GM12878 (cell line): ENCODE measurements at regions not wholly inside any gene's neighbourhood (a gene's known extent, or its start where the extent isn't known, plus 50 kb on each side); places are given as distances from the start of the nearest gene placed in this dataset.
A peak's percentile ranks its signal among the peaks of the same experiment; 100 is the strongest.

Source experiments
- ATF2 ChIP-seq: IDR thresholded peaks from 2 replicates; pipeline ENCODE4 v1.6.1; 2012; ENCODE audit warnings: low read length, inconsistent platforms
- BRCA1 ChIP-seq: IDR thresholded peaks from 2 replicates; pipeline ENCODE4 v1.6.1; 2011; ENCODE audit warnings: low read depth, low read length, improper control_type of control experiment
- CBX3 ChIP-seq: fragments of 200-600 bp; sonication (generic); IDR thresholded peaks from 2 replicates; pipeline ENCODE4 v1.6.1; 2016; ENCODE audit warnings: low read depth, borderline replicate concordance
- CBX5 ChIP-seq: sonication (generic); IDR thresholded peaks from 2 replicates; pipeline ENCODE4 v1.6.1; 2016; ENCODE audit warnings: low read depth, moderate library complexity, mild to moderate bottlenecking, inconsistent platforms
- CHD4 ChIP-seq: fragments of 200-600 bp; sonication (generic); IDR thresholded peaks from 2 replicates; pipeline ENCODE4 v1.6.1; 2016; ENCODE audit warnings: mild to moderate bottlenecking
- CREB1 ChIP-seq: IDR thresholded peaks from 2 replicates; pipeline ENCODE4 v1.6.1; 2012; ENCODE audit warnings: low read depth, mild to moderate bottlenecking, inconsistent platforms
- E4F1 ChIP-seq: fragments of 450-650 bp; IDR thresholded peaks from 2 replicates; pipeline ENCODE4 v1.6.1; 2018; ENCODE audit warnings: borderline replicate concordance, mild to moderate bottlenecking; ENCODE audit not compliant: partially characterized antibody
- GATAD2B ChIP-seq: fragments of 450-650 bp; conservative IDR thresholded peaks from 2 replicates; pipeline ENCODE4 v1.6.1; 2017; ENCODE audit warnings: low read depth, mild to moderate bottlenecking, moderate library complexity
- HSF1 ChIP-seq: fragments of 150-350 bp; IDR thresholded peaks from 2 replicates; pipeline ENCODE4 v1.6.1; 2014; ENCODE audit warnings: mild to moderate bottlenecking, low read depth, low read length
- IKZF2 ChIP-seq, 2 experiments: fragments of 450-650 bp; IDR thresholded peaks; 2 replicates each; pipeline ENCODE4 v1.6.1; 2017; ENCODE audit warnings: mild to moderate bottlenecking in 2 of 2, moderate library complexity in 2 of 2
- MAX ChIP-seq: IDR thresholded peaks from 2 replicates; pipeline ENCODE4 v1.6.1; 2012; ENCODE audit warnings: low read depth, low read length, improper control_type of control experiment
- MEF2B ChIP-seq: fragments of 450-650 bp; IDR thresholded peaks from 2 replicates; pipeline ENCODE4 v1.6.1; 2018; ENCODE audit warnings: mild to moderate bottlenecking, moderate library complexity; ENCODE audit not compliant: partially characterized antibody, poor library complexity, severe bottlenecking
- MTA3 ChIP-seq: IDR thresholded peaks from 2 replicates; pipeline ENCODE4 v1.6.1; 2012; ENCODE audit warnings: low read length, inconsistent platforms, borderline replicate concordance
- MYB ChIP-seq: fragments of 150-350 bp; IDR thresholded peaks from 2 replicates; pipeline ENCODE4 v1.6.1; 2014; ENCODE audit warnings: mild to moderate bottlenecking, low read depth, low read length, borderline replicate concordance
- NFYA ChIP-seq: IDR thresholded peaks from 2 replicates; pipeline ENCODE4 v1.6.1; 2011; ENCODE audit warnings: low read depth, mild to moderate bottlenecking, low read length, improper control_type of control experiment, borderline replicate concordance
- NFYB ChIP-seq: IDR thresholded peaks from 2 replicates; pipeline ENCODE4 v1.6.1; 2011; ENCODE audit warnings: low read depth, mild to moderate bottlenecking, low read length, improper control_type of control experiment, moderate library complexity; ENCODE audit not compliant: insufficient read depth
- PML ChIP-seq: IDR thresholded peaks from 2 replicates; pipeline ENCODE4 v1.6.1; 2012; ENCODE audit warnings: low read length, inconsistent platforms
- POLR2AphosphoS5 ChIP-seq: IDR thresholded peaks from 2 replicates; pipeline ENCODE4 v1.6.1; 2011; ENCODE audit warnings: mild to moderate bottlenecking, low read length, inconsistent platforms
- RAD51 ChIP-seq: fragments of 450-650 bp; IDR thresholded peaks from 2 replicates; pipeline ENCODE4 v1.6.1; 2016; ENCODE audit warnings: moderate library complexity, mild to moderate bottlenecking, inconsistent platforms
- SREBF2 ChIP-seq: IDR thresholded peaks from 2 replicates; pipeline ENCODE4 v1.6.1; 2012; ENCODE audit warnings: mild to moderate bottlenecking, low read length
- TCF7 ChIP-seq: IDR thresholded peaks from 2 replicates; pipeline ENCODE4 v1.6.1; 2014; ENCODE audit warnings: antibody characterized with exemption, borderline replicate concordance
- ZBTB11 ChIP-seq: fragments of 450-650 bp; formaldehyde crosslinking; IDR thresholded peaks from 2 replicates; pipeline ENCODE4 v1.5.0; 2022; ENCODE audit warnings: mild to moderate bottlenecking, missing genetic modification characterization
- ZNF217 ChIP-seq: fragments of 450-650 bp; IDR thresholded peaks from 2 replicates; pipeline ENCODE4 v1.6.1; 2017; ENCODE audit warnings: antibody characterized with exemption, mild to moderate bottlenecking

GRCh38 chr16:48907906-48908634, 298.1 kb upstream of the N4BP1 start (continued):
- TF ChIP-seq NFYA (no peak), BRCA1 (no peak), ZNF217 (peak; percentile 26; the same call in 1 of the 2 replicates), MAX (no peak), GATAD2B (no peak), IKZF2 (IDR thresholded peaks at IDR 0.05) (peak; percentile 53 to 66), CHD4 (no peak), HSF1 (no peak), CREB1 (no peak), POLR2AphosphoS5 (no peak), ZBTB11 (CRISPR knock-in tag) (no peak), MYB (no peak), MEF2B (no peak), RAD51 (no peak), CBX5 (no peak), MTA3 (no peak), E4F1 (no peak), NFYB (no peak), PML (no peak), SREBF2 (no peak), TCF7 (no peak), CBX3 (no peak), ATF2 (0 out of 2 replicates have a peak, but pooled peaks have one; percentile 25)
